Central memory CD8-positive, alpha-beta T cell (primary cell): ENCODE measurements at regions not wholly inside any gene's neighbourhood (a gene's known extent, or its start where the extent isn't known, plus 50 kb on each side); places are given as distances from the start of the nearest gene placed in this dataset.
"Not testable (repeated sequence)": the region's sequence is repeated elsewhere in the genome, so short reads cannot be mapped to it uniquely, and the experiment has no call there.

ENCODE experiments used
- ATAC-seq: fragments of 150-1000 bp; cut with Tn5 transposase; replicated peaks from 2 replicates; pipeline ENCODE4 v1.10.0; 2022; ENCODE audit warnings: mild to moderate bottlenecking, moderate FRiP score, moderate number of reproducible peaks; ENCODE audit not compliant: poor library complexity, severe bottlenecking; ENCODE audit errors: extremely low read depth
- DNase-seq, 2 donors: peaks; one replicate each; pipeline ENCODE4 v3.0.0; 2021; ENCODE audit warnings: low spot score in 2 of 2
- H3K27ac Mint-ChIP-seq: one replicate; pipeline ENCODE4 v1.8.0; 2022; ENCODE audit warnings: low read depth, mild to moderate bottlenecking, moderate library complexity, mixed read lengths
- H3K27me3 Mint-ChIP-seq: one replicate; pipeline ENCODE4 v1.8.0; 2022; ENCODE audit warnings: mixed read lengths
- H3K36me3 Mint-ChIP-seq: one replicate; pipeline ENCODE4 v1.8.0; 2022; ENCODE audit warnings: mild to moderate bottlenecking, moderate library complexity, mixed read lengths; ENCODE audit not compliant: insufficient read depth
- H3K4me1 Mint-ChIP-seq: one replicate; pipeline ENCODE4 v1.8.0; 2022; ENCODE audit warnings: mixed read lengths
- H3K4me3 Mint-ChIP-seq: one replicate; pipeline ENCODE4 v1.8.0; 2022; ENCODE audit warnings: mild to moderate bottlenecking, moderate library complexity, mixed read lengths
- H3K9me3 Mint-ChIP-seq: one replicate; pipeline ENCODE4 v1.8.0; 2022; ENCODE audit warnings: mixed read lengths

- not testable (repeated sequence) for H3K4me1 Mint-ChIP-seq, H3K36me3 Mint-ChIP-seq, H3K9me3 Mint-ChIP-seq, DNase-seq, H3K4me3 Mint-ChIP-seq, H3K27ac Mint-ChIP-seq, ATAC-seq
- peaks cover 29% of the 10 kb centered on the region for H3K27me3 Mint-ChIP-seq
Measured at GRCh38 chr1:233505889-233506288, 108.0 kb upstream of the KCNK1 start.

GRCh38 chr1:233509526-233509925, 104.4 kb upstream of the KCNK1 start:
- Mint-ChIP-seq H3K4me1 (no peaks in the 10 kb centered on the region), H3K4me3 (no peak overlapping the region), H3K9me3 (no peaks in the 10 kb centered on the region), H3K27me3 (peaks cover 21% of the 10 kb centered on the region), H3K27ac (no peak overlapping the region), H3K36me3 (no peaks in the 10 kb centered on the region)
- DNase-seq: no peak
- no peak for ATAC-seq

GRCh38 chr1:233512538-233512937, 101.4 kb upstream of the KCNK1 start:
- H3K9me3 Mint-ChIP-seq: no peaks in the 10 kb centered on the region
- H3K4me3 Mint-ChIP-seq: no peak overlapping the region
- DNase-seq: no peak
- H3K4me1 Mint-ChIP-seq: no peaks in the 10 kb centered on the region
- no peaks in the 10 kb centered on the region for H3K36me3 Mint-ChIP-seq
- H3K27ac Mint-ChIP-seq: no peak overlapping the region
- no peak for ATAC-seq
- H3K27me3 Mint-ChIP-seq: peaks cover 21% of the 10 kb centered on the region

- H3K27ac Mint-ChIP-seq: no peak overlapping the region
- no peaks in the 10 kb centered on the region for H3K36me3 Mint-ChIP-seq
- H3K27me3 Mint-ChIP-seq: peaks cover 21% of the 10 kb centered on the region
- no peak for DNase-seq
- ATAC-seq: no peak
- H3K4me1 Mint-ChIP-seq: peaks cover 2% of the 10 kb centered on the region
- H3K4me3 Mint-ChIP-seq: no peak overlapping the region
- H3K9me3 Mint-ChIP-seq: peaks cover 1% of the 10 kb centered on the region
Measured at GRCh38 chr1:233513431-233513830, 100.5 kb upstream of the KCNK1 start.

GRCh38 chr1:233514946-233515391, 98.9 kb upstream of the KCNK1 start:
- Mint-ChIP-seq H3K9me3 (peaks cover 10% of the 10 kb centered on the region), H3K27me3 (peaks cover 11% of the 10 kb centered on the region), H3K27ac (no peak overlapping the region), H3K4me3 (no peak overlapping the region), H3K36me3 (no peaks in the 10 kb centered on the region), H3K4me1 (peaks cover 5% of the 10 kb centered on the region)
- ATAC-seq (no peak), DNase-seq (no peak)

- no peak for ATAC-seq
- no peak overlapping the region for H3K27ac Mint-ChIP-seq
Measured at GRCh38 chr1:233516732-233517131, 97.2 kb upstream of the KCNK1 start.

GRCh38 chr1:233518344-233518743, 95.6 kb upstream of the KCNK1 start:
- Mint-ChIP-seq H3K4me3 (no peak overlapping the region), H3K4me1 (peaks cover 5% of the 10 kb centered on the region), H3K9me3 (peaks cover 10% of the 10 kb centered on the region), H3K27me3 (peaks cover 12% of the 10 kb centered on the region), H3K27ac (peak overlapping the region; percentile 19), H3K36me3 (no peaks in the 10 kb centered on the region)
- DNase-seq (no peak), ATAC-seq (no peak)

More at GRCh38 chr1:233516732-233517131, 97.2 kb upstream of the KCNK1 start:
- Mint-ChIP-seq H3K4me3 (no peak overlapping the region), H3K9me3 (peaks cover 10% of the 10 kb centered on the region), H3K27me3 (peaks cover 12% of the 10 kb centered on the region), H3K36me3 (no peaks in the 10 kb centered on the region), H3K4me1 (peaks cover 5% of the 10 kb centered on the region)
- no peak for DNase-seq

- Mint-ChIP-seq H3K27me3 (peaks cover 25% of the 10 kb centered on the region), H3K36me3 (no peaks in the 10 kb centered on the region), H3K4me3 (no peak overlapping the region), H3K27ac (no peak overlapping the region), H3K9me3 (peaks cover 10% of the 10 kb centered on the region), H3K4me1 (peaks cover 5% of the 10 kb centered on the region)
- ATAC-seq: no peak
- no peak for DNase-seq
Measured at GRCh38 chr1:233520261-233521191, 93.4 kb upstream of the KCNK1 start.

GRCh38 chr1:233523047-233523446, 90.9 kb upstream of the KCNK1 start:
- peaks cover 5% of the 10 kb centered on the region for H3K4me1 Mint-ChIP-seq
- no peak overlapping the region for H3K27ac Mint-ChIP-seq
- no peaks in the 10 kb centered on the region for H3K36me3 Mint-ChIP-seq
- ATAC-seq: no peak
- H3K27me3 Mint-ChIP-seq: peaks cover 25% of the 10 kb centered on the region
- no peak overlapping the region for H3K4me3 Mint-ChIP-seq
- no peak for DNase-seq
- H3K9me3 Mint-ChIP-seq: peaks cover 10% of the 10 kb centered on the region

GRCh38 chr1:233527818-233528217, 86.1 kb upstream of the KCNK1 start:
- no peaks in the 10 kb centered on the region for H3K36me3 Mint-ChIP-seq
- no peaks in the 10 kb centered on the region for H3K9me3 Mint-ChIP-seq
- DNase-seq: no peak
- no peak overlapping the region for H3K4me3 Mint-ChIP-seq
- no peak overlapping the region for H3K27ac Mint-ChIP-seq
- peaks cover 22% of the 10 kb centered on the region for H3K27me3 Mint-ChIP-seq
- ATAC-seq: no peak
- no peaks in the 10 kb centered on the region for H3K4me1 Mint-ChIP-seq

- ATAC-seq (no peak), DNase-seq (no peak)
- Mint-ChIP-seq H3K4me3 (no peak overlapping the region), H3K27ac (no peak overlapping the region), H3K36me3 (no peaks in the 10 kb centered on the region), H3K27me3 (peaks cover 30% of the 10 kb centered on the region), H3K4me1 (no peaks in the 10 kb centered on the region), H3K9me3 (no peaks in the 10 kb centered on the region)
Measured at GRCh38 chr1:233530665-233531386, 83.1 kb upstream of the KCNK1 start.

- Mint-ChIP-seq H3K4me1 (no peaks in the 10 kb centered on the region), H3K4me3 (no peak overlapping the region), H3K27ac (no peak overlapping the region), H3K27me3 (peaks cover 47% of the 10 kb centered on the region), H3K9me3 (no peaks in the 10 kb centered on the region), H3K36me3 (no peaks in the 10 kb centered on the region)
- DNase-seq (no peak), ATAC-seq (no peak)
Measured at GRCh38 chr1:233540816-233541215, 73.1 kb upstream of the KCNK1 start.
